GM04504 (cell line): ENCODE measurements at regions not wholly inside any gene's neighbourhood (a gene's known extent, or its start where the extent isn't known, plus 50 kb on each side); places are given as distances from the start of the nearest gene placed in this dataset.

Experiments
- DNase-seq: peaks from one replicate; pipeline ENCODE4 v3.0.0-alpha.2; 2012; ENCODE audit warnings: low read depth

DNA sequence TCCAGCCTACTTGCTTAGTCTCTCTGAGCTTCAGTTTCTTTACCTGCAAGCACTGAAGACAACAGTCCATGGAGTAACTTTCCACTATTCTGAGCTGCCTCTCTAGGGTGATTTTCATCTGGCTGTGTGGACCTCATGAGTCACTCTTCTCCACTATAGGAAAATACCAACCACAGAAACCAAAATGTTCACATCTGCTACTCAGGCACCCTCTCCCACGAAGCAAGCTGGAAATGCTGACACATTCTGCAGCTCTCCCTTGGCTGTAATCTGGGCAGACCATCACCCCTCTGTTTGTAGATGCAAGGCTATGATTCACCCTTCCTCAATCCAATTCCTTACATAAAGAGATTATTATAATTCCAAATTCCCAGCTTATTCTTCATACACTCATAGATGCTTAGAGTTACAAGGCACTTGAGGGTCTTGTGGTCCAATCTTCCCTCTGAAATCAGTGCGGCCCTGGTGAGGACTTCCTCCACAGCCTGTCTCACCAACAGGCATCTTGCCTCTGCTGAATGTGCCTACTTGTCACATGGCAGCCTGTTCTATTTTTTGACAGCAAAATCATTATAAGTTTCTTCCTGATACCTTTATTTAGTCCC lies 97.0 kb upstream of the LNX1 start:
- peak; percentile 99 for DNase-seq

DNA sequence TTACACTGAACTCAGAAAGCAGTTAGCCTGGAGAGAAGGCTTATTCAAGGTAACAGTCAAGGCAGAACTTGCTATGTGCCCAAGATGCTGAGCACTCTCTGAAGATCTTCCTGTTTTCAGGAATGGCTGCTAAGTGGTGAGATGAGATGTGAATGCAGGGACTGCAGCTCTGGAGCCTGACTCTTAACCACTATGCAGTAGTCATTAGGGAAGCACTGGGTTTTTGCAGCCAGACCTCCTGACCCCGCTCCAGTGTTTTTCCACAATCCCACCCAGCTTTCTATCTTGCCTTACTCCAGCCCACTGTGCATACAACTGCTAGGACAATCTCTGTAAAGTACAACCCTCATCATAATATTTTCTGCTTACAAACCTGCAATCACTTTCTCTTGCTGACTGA lies 95.2 kb upstream of the LNX1 start:
- no peak for DNase-seq

DNA sequence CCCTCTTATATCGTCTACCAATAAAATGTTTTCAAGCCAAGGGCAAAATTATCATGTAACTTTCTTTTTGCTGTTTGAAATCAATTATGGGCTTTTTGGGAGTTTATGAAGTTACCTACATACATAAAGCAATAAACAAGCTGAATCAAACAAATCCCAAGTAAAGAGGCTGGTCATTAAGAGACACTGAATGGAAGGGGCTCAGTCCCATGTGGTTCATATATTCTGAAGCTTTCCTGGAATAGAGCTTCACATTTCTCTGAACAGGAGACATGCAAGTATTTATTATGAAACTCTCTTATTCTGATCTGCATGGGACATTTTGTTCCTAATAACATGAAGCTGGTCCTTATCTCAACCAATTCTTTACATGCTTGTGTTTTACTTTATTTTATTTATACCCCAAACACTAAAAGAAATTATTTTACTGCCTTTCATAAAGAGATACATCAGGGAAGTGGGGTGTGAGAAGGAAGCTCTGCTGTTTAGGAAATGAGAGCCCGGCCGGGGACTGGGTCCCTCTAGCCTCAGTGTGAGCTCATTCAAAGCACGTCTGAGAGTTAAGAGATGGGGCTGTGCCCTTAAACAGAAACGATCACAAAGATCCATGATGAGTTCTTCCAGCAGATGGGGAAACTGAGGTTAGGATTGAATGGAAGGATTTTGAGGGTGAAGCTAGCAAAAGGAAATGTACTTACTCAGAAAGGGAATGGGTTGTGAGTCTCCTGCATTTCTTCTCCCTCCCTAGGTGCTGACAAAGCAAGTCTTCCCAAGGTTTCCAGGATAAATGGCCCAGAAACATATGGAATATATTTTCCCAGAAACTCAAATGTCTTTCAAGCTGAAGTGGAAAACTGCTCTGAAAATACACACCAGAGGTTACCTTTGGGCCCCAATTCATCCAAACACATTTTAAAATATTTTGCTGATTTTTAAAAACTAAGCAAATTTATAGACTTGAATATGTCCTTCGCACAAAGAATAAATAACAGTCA lies 93.1 kb upstream of the LNX1 start:
- DNase-seq, result no peak

DNA sequence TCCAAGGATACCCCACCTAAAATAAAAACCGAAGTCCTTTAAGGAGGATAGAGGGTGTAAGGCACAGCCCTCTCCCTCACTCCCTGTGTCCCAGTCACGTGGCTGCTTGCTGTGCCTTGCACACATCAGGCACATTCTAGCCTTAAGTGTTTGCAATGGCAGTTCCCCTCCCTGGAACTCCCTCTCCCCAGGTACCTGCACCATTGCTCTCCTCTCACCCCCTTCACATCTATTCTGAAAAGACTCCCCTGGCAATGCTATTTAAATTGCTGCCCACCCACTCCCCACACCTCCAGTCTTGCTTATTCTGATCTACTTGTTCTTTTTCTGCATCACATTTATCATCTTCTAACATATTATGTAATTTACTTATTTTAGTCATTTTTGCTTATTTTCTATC lies 91.6 kb upstream of the LNX1 start:
- DNase-seq, result no peak

DNA sequence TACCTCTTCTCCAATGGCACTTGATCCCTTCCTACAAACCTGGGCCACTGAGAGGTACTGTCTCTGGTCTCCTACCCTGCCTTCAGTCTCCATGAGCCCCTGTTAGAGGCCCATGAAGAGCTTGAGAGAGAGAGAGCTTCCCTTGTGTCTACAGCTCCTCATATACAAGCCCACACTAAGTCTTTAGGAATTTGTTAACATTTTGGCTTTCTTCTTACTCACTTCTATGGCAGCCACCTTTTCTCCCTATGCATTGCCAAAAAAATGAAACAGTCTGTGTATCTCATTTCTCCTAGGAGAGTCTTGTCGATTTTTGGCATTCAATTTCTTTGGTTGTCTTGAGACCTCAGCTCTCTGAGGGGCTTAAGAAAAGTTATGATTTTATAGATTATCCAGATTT lies 90.9 kb upstream of the LNX1 start:
- DNase-seq, result peak; percentile 13

DNA sequence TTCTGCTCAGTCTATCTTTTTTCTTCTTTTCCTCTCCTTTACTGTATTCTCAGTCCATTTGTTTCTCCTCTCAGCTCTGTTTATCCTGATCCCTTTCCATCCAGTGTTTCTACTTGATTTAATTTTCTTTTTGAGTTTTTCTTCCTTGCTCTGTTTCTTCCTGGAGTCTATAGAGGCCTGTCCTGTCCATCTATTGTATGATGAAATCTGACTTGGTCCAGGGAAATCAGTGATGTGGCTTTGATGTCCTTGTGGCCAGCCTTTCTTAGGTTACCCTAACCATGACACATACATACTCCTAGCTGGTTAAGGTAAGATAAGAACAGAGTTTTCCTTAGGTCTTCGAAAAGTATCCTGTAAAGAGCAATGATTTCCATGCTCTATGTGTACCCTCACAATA lies 89.3 kb upstream of the LNX1 start:
- no peak for DNase-seq

DNA sequence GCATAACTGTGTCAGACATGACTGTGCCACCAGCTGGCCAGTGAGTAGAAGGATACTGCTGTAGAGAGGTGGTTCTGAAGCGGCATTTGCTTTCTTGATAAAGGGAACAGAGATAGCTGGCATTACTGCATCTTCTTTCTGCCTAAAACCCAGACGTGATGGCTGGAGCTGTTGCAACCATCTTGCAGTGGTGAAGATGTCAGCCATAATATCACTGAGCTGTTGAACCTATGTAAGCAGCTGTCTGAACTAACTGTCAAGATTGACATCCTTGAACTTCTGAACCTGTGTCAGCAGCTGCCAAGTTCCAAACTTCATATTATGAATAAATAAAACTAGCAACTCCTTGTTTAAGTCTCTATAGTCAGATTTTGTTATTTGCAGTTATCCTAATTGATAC lies 88.9 kb upstream of the LNX1 start:
- no peak for DNase-seq

DNA sequence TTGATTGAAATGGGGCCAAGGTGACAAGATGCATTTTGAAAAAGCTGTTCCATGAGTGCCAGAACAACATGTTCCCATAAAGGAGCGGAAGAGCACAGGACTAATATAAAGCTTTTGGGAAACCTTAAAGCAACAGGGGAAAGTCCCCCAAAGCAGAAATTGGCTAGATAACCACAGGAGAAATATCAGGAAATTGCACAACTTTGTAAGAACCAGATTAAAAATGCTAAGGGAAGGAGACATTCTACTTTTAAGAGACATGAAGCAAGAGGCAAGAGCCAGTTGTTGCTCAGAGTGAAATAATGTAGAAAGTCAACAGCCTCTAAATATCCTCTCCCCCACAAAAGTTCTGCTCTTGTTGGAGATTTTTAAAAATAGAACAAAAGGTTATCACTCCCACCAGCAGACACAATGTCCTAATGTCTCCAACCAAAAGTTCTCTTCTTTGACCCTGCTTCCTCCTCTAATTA lies 85.2 kb upstream of the LNX1 start:
- DNase-seq, result no peak

DNA sequence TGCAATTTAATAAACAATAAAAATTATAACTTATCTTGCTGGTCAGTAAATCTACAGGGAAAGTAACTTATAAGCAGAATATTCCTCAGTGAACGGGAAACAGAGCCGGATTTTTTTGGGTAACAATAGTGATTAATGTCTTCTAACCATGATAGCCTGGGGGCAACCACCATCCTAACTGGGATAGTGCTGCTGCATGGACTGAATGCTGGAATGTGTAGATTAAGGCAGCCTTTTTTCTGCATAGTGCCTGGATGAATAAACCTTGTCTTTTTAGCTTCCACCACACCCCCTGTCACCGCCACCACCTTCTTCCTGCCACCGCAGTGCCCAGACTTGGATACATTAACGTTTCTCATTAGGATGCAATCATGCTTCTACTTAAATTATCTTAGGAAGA lies 83.6 kb upstream of the LNX1 start:
- no peak for DNase-seq

DNA sequence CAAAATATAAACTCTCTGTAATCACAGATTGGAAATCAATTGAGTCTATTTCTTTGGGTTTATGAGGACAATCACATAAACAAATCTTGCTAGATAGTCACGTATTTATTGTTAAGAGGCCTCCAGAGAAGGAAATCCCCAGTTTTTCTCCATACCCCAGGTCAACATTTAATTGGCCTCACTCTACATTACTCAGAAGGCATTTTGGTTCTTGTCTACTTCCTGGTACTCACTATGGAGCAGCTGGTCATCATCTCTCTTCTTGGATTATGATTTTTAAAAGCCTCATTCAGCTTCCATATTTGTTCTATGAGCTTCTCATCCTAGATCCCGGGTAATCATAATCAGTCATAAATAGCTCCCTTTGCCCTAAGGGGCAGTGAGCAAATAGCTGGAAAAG lies 81.6 kb upstream of the LNX1 start:
- DNase-seq, result no peak

DNA sequence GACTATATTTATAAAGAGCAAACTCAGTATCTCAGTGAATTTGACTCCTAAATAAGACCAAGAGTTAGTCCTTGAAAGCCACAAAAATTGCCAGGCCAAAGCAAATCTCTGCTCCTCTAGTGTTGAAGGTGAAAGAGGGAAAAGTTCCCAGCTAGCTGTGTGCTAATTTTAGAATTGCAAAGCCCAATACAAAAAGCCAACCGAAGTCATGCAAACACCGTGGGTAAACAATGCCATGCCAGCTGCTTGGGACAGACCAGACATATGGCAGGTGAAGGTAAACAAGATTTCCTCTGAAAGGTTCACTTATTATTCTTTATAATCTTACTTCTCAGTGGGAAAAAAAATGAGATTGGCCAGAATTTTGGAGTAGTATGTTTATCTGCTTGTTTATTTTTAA lies 80.5 kb upstream of the LNX1 start:
- DNase-seq, result no peak

DNA sequence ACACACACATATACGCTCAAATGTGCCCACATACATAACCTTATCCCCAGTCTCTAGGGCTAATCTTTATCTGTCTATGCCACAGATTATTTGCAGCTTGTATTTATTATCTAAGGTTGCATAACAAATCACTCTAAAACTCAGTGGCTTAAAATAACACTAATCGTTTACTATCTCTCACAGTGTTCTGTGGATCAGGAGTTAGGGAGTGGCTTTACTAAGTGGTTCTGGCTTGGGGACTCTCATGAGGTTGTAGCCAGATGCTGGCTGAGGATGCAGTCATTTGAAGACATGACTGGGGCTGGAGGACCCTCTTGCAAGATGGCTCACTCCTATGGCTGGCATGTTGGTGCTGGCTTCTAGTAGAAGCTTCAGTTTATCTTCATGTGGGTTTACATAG lies 68.5 kb upstream of the LNX1 start:
- DNase-seq, result no peak

DNA sequence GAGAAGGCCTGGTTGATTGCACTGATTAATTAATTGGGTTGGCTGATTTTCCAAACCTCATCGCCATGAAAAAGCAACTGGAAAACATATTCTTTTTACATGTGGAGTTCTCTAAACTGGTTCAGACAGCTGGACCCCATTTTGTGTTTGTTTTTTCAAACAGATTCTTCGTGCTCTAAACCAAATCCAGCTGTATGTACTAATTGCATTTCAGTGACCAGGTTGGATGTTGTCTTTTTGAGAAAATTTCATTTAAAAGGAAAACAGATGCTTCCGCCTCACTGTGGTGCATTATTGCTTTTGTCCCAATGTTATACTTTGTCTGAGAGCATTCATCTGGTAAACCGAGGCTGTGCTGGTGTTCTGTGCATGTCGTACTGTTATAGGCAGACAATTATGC lies 67.8 kb upstream of the LNX1 start:
- no peak for DNase-seq

DNA sequence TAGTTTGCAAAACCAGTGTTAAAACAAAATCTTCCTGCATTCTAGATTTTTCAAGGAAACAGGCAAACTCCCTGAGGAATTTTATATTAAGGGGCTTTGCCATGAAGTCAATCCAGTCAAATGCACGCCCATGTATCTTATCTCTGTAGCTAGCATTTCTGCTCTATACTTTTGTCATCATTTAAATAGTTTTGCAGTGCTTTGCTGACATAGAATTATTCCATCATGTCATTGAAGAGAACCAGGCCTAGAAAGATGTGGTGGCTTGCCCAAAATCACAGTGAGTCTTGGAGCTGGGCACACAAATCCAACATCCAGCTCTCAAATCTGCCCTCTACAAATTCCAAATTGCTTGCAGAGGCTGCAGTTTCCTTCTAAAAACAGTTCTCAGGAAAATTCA lies 66.7 kb upstream of the LNX1 start:
- no peak for DNase-seq

DNA sequence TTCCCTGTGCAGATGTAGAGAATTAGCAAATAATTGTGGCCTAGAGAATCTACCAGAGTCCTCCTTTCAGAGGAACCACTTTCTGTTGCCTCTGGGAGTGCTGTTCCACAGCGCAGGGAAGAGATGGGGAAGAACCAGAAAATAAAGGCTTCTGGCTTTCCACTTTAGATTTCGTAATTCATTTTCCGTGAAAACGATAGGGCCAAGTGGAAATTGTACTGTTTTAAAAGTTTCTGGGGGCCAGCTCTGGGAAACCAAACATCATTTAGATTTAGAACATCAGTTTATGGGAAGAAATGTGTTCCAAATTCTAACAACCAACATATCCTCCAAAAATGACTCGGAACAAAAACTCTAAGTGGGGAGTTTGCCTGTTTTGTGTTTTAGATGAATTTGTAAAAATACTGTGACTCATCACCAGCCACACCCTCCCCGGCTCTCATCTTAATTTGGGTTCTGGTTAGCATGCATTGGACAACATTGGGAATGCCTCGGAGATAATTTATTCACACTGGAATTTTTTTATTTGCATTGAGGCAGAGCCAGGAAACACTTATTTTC lies 65.2 kb upstream of the LNX1 start:
- DNase-seq, result peak; percentile 72

DNA sequence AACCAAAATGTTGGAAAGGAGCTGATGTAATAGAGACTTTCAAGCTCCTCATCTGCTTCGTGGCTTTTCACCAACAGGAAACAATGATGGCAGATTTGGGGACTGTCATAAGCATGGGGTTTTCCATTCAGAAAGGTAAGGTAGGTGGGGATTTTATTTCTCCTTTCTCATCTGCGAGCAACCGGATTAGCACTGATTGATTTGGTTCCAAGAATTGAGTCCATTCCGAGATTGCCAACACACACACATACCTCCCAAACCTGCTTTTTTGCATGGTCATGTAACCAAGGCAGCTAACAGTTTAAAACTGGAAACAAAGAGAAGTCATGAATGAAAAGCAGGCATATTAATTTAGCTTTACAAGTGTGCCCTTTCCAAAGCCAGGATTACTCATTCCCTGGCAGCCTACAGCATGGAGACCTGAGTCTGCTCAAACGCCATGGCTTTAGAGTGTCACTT lies 63.0 kb upstream of the LNX1 start:
- peak; percentile 61 for DNase-seq

DNA sequence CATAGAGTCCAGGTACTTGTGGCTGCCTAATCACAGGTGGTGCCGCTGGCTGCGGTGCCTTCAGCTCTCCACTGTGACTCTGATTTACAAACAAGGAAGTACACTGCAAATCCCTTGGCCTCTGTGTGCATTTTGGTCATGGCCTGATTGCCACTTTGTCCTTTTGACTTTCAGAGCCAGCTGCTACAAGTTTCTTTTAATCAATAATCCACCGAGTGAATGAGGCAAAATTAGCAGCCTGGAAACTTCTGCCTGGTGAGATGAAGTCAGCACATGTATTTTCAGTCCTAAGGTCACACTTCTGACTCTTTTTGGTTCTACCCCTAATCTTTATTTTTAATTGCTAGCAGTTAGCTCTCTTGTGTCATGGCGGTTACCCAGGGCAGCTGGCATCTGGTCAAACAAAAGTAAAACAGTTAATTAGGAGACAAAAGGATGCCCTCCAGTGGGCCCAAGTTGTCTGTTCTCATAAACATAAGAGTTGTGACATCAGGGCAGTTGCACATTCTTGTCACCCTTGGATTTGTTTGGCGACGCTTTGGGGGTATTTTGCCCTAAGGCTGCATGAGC lies 62.3 kb upstream of the LNX1 start:
- DNase-seq, result peak; percentile 41

DNA sequence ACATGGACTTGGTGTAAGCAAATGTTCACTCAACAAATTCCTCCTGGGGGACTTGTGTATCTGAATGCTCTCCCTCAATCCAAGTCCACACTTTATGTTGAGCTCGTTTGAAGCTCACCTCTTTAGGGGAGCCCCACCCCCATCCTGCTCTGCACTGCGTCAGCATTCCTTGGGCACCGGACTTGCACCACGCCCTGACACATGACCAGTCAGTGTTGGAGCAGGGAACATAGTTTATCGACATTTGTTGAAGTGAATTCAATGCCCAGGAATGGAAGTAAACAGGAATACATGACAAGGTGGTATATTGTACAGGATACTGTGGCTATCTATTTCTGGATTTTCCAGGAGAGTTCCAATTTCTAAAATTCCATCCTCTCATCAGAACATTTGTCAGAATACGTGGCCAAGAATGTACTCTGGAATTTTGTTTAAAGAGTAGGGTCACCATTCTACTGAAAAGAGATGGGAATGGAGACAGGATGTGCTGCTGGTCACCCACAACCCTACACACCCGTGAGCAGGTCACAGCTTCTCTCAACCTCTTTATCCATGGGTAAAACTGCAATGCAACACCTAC lies 60.0 kb upstream of the LNX1 start:
- no peak for DNase-seq

DNA sequence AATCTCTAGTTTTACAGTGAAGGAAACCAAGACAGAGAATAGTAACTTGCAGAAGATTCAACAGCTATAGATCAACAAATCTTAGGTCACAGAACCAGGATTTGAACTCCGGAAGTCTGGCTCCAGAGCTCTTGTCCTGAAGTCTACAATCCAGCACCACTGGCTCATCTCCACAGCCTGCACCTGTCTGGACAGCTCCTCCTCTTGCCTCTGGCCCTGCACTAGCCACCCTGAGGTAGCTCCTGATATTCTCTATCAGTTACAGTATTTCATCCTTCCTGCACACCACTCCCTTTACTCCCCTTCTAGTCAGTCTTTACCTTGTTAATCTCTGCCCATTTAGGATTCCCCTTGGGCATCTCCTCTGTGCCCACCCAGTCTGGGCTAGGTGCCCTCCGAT lies 58.1 kb upstream of the LNX1 start:
- DNase-seq, result no peak

DNA sequence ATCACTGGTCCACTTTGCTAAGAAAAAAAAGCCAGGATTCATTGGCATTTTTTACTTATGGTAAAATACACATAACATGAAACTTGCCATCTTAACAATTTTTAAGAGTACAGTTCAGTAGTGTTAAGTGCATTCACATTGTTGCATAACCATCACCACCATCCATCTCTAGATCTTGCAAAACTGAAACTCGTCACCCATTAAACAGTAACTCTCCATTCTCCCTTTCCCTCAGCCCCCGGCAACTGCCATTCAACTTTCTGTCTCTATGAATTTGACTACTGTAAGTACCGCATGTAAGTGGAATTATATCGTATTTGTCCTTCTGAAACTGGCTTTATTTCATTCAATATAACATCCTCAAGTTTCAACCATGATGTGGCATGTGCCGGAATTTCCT lies 56.3 kb upstream of the LNX1 start:
- no peak for DNase-seq

DNA sequence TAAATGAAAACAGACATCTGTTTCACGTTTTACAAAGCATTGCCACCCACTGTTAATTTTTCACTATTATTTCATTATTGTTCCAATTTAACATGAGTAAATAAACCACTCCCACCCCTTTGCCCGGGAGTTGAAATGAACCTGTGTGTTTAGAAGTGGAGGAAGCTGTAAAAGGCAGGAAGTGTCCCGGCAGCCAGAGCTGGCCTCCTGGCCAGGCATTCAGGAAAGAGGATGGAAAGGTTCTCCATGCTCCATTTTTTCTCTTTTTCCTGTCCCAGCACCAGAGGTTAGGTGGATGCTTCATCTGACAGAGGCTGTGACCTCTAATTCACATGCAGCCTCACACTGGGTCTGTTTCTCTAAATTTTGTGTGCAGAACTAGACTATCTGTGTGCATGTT lies 55.5 kb upstream of the LNX1 start:
- DNase-seq, result no peak

DNA sequence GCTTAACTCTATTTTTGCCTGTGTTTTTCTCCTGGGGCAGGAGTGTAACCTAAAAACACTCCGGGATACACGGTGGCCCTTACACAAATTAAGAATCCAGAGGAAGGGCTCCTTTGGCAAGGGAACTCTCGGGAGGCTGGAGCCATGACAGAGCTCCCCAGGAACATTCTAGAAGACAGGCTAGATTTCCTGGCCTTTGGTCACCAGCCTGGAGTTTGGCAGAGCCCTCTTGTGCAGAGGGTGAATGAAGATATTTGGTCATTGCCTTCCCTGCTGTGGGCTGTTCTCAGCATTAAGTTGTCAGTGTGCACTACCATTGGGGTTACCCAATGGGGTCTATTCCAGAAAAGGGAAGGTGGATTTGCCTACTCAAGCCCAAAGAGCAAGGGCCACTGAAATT lies 53.8 kb upstream of the LNX1 start:
- DNase-seq, result no peak
